Endometrium (tissue), 2 donors: ENCODE measurements at regions not wholly inside any gene's neighbourhood (a gene's known extent, or its start where the extent isn't known, plus 50 kb on each side); places are given as distances from the start of the nearest gene placed in this dataset.
A peak's percentile ranks its signal among the peaks of the same experiment; 100 is the strongest.

Source experiments
- FAIRE-seq: peaks from 2 replicates; lab custom pipeline; 2012; peaks lifted over from hg19 to GRCh38; lab: Jason Lieb, UNC
- donor health status: control.
- donor health status: control.

- FAIRE-seq: no peak
Observed at GRCh38 chr7:20021066-20021465, 196.1 kb downstream of the MACC1 start.

- no peak for FAIRE-seq
Observed at GRCh38 chr7:20019757-20020432, 197.3 kb downstream of the MACC1 start.

- no peak for FAIRE-seq
Observed at GRCh38 chr7:20016669-20017068, 200.5 kb downstream of the MACC1 start.

- FAIRE-seq: no peak
Observed at GRCh38 chr7:20013536-20013935, 203.6 kb downstream of the MACC1 start.

DNA sequence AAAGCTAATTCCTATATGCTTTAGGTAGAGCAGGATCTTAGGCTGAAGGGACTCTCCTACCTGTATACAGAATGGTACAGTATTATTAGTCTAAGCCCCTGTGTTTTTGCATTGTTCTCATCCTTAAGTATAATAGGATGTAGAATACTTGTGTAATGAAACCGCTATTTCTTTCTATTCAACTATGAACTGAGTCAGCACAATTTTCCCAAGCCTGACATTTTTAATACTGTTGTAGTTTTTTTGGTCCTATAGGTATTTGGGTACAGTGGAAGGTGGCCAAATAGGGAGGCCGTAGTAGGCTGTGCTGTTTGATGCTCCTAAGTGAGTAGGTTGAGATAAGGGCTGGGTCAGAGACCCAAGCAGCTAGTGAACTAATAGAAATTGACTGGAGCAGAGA lies 205.1 kb downstream of the MACC1 start:
- no peak for FAIRE-seq

DNA sequence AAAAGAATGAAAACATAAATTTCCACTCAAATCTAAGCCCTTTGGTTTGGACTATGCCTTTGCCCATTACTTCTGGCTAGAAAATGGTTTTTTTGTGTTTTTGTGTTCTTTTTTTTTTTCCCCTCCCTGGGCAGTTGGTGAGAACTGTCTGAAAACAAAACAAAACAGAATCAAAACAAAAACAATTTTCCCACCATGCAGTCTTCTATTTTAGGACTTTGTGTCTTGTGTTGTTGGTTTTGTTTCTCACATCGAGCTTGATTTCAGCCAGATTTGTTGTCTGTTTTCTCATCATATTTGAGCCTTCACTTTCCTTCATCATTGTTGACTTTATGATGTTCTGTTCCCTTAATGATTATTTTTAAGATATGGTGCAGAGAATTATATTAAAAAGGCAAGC lies 206.3 kb downstream of the MACC1 start:
- peak; percentile 31 for FAIRE-seq

GRCh38 chr7:20007510-20007909 lies 209.7 kb downstream of the MACC1 start:
- no peak for FAIRE-seq

GRCh38 chr7:20005081-20005480 lies 212.1 kb downstream of the MACC1 start:
- FAIRE-seq: no peak

- FAIRE-seq: no peak
Observed at GRCh38 chr7:19999681-20000080, 217.5 kb downstream of the MACC1 start.

DNA sequence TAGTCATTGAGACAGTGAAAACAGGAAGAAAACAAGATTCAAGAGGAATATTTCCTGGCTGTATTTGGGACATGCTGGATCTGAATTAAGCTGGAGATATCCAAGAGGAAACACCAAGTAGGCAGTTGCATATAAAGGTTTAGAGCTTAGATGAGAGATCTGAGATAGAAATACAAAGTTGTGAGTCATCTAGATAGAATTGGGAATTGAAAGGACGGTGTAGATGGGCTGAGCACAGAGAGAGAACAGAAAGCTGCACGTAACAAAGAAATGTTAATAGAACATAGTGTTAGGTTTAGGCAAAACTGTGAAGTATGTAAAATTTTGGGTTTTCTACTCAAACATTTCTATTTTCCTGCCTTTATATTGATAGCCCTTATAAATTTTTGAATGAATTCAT lies 218.5 kb upstream of the TMEM196 start:
- no peak for FAIRE-seq

DNA sequence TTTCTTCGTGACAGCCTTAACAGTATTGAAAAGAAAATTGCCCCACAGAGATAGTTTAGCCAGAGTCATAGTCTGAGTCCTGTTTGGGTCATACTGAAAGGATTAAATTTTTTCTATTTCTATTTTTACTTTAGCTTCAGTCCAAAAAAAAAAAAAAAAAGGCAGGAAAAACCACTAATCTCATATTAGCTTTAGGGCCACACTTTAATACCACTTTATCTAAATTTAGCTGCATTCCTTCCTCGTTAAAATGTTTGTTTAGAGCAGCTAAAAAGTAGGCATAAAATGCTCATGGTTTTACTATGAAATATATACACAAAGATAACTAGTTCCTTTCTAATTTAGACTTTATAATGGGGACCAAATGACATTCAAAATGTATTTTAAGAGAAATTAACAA lies 216.5 kb upstream of the TMEM196 start:
- FAIRE-seq: peak; percentile 70

DNA sequence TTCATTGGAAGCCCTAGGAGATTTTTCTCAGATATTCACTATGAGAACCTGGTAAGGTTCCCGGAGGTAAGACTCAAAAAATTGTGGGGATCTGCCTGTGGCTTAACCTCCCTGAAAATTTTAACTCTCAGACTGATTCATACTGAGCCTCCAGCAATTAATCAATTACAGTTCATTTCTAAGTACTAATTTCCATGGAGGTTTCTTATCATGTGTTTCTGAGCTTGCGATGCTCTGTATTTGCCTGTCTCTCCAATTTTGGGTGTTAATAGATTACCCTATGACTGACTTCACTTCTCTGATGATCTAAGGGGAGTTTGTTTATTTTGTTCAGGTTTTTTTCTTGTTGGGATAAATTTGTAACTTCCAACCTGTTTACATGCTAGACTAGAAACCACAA lies 215.4 kb upstream of the TMEM196 start:
- no peak for FAIRE-seq

GRCh38 chr7:19984231-19984632 lies 210.8 kb upstream of the TMEM196 start:
- FAIRE-seq: no peak

GRCh38 chr7:19982841-19983835 lies 209.7 kb upstream of the TMEM196 start:
- no peak for FAIRE-seq

GRCh38 chr7:19973581-19973980 lies 200.2 kb upstream of the TMEM196 start:
- no peak for FAIRE-seq

DNA sequence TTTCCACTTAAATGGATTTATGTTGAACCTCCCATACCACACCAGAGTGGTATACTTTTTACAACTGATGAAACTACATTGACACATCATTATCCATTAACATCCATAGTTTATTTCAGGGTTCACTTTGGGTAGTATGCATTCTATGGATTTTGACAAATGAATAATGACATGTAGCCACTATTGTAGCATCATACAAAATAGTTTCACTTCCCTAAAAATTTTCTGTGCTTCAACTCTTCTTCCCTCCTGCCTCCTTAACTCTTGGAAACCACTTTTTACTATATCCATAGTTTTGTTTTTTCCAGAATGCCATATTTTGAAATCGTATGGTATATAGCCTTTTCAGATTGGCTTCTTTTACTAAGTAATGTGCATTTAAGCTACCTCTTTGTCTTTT lies 199.5 kb upstream of the TMEM196 start:
- no peak for FAIRE-seq

- FAIRE-seq: no peak
Observed at GRCh38 chr7:19971956-19972355, 198.5 kb upstream of the TMEM196 start.

DNA sequence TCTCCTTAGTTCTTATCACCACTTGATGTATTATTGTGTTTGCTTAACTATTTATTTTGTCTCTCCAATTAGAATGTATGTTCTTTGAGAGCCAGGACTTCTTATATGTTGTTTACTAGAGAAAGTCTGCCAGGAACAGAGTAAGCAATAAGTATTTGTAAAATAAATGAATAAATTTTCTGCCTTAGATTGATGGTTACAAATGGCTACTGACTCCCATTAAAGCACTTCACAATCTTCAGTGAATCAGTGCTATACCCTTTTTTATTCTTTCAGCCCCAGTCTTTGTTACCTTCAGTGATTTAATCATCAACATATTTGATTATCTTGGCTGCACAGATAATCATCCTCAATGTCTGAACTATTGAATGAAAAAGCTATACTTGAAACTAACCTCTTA lies 197.1 kb upstream of the TMEM196 start:
- no peak for FAIRE-seq

- no peak for FAIRE-seq
Observed at GRCh38 chr7:19969859-19970493, 196.6 kb upstream of the TMEM196 start.

DNA sequence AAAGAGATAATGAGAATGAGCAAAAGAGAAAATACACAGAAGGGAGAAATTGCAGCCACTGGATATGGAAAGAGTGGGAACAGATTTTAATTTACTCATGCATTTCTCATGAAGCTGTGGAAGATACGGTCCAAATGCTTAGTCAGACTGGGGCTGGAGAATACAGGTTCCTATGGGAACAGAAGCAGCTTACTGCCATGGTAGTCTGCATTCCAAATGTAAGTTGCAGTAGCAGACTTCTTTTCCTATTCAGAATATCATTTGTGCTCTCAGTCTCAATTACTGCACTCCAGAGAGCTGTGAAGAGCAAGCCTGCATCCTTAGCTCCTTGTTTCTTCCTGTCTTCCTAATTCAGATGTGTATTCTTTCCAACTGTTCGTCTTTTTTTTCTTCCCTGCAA lies 190.8 kb upstream of the TMEM196 start:
- no peak for FAIRE-seq

DNA sequence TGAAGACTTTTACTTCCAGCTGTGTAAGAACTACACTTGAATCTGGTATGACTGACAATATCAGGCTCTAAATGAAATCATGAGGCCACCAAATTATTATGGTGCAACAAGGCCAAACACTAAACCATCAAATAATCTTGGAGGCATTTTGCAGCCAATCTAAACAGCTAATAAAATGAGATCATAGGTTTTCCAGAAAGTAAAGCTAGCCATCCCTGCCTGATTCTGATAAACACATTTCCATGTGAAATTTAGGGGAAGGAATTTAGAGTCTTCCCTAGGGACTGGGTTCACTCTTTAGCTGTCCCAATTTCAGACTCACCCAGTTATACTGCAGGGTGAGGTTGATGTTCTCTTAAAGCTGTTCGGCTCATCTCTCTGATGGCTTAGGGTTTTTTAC lies 190.3 kb upstream of the TMEM196 start:
- no peak for FAIRE-seq

- FAIRE-seq: no peak
Observed at GRCh38 chr7:19958309-19958896, 185.0 kb upstream of the TMEM196 start.

DNA sequence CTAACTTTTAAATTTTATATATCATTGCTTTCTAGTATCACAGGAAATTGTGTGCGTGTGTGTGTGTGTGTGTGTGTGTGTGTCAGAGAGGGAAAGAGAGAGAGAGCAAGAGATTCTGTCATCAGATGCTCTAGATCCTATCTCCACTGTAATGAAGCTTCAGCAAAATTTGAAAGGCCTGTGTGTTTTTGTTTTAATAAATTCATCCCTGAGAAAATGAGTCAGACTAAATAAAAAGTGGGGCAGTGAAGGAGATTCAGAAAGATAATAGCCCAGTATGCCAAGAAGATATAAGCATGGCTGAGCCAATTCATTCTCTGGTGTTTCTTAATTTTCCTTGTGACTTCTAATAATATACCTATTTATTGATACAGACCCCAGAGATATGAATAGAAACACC lies 184.2 kb upstream of the TMEM196 start:
- FAIRE-seq: no peak
